ENCODE measurements at regions not wholly inside any gene's neighbourhood (a gene's known extent, or its start where the extent isn't known, plus 50 kb on each side); places are given as distances from the start of the nearest gene placed in this dataset.

GRCh38 chr9:613771-614347, 227.6 kb upstream of the DMRT1 start (continued):
- TF ChIP-seq ATF2 (CRISPR knock-in tag; IDR thresholded peaks at IDR 0.05) (peak; percentile 35; the same call in 1 of the 2 replicates), ZNF3 (CRISPR knock-in tag; IDR thresholded peaks at IDR 0.05) (0 out of 2 replicates have a peak, but pooled peaks have one; percentile 8), CSRNP1 (CRISPR knock-in tag; IDR thresholded peaks at IDR 0.05) (0 out of 2 replicates have a peak, but pooled peaks have one; percentile 26), ZNF292 (CRISPR knock-in tag; IDR thresholded peaks at IDR 0.05; ENCODE audit: borderline replicate concordance, low read depth) (peak; percentile 22; the same call in 1 of the 2 replicates), ZNF800 (CRISPR knock-in tag; IDR thresholded peaks at IDR 0.05) (peak; percentile 62; the same call in 1 of the 2 replicates), RFXAP (CRISPR knock-in tag; IDR thresholded peaks at IDR 0.05; ENCODE audit: borderline replicate concordance) (peak; percentile 65; the same call in 1 of the 2 replicates), MAX (IDR thresholded peaks at IDR 0.05) (peak; percentile 23; the same call in 1 of the 2 replicates), SNAPC2 (CRISPR knock-in tag; IDR thresholded peaks at IDR 0.05) (peak; percentile 30; the same call in 1 of the 2 replicates), SETDB1 (CRISPR knock-in tag; IDR thresholded peaks at IDR 0.05; ENCODE audit: borderline replicate concordance) (no peak), RXRA (CRISPR knock-in tag; IDR thresholded peaks at IDR 0.05) (peak; percentile 53; the same call in 1 of the 2 replicates), ZNF883 (CRISPR knock-in tag; IDR thresholded peaks at IDR 0.05; ENCODE audit: not compliant biosample characterization) (no peak), ZNF652 (CRISPR knock-in tag; IDR thresholded peaks at IDR 0.05; ENCODE audit: borderline replicate concordance, low read depth) (peak; percentile 18; the same call in 1 of the 2 replicates), ZNF782 (CRISPR knock-in tag; IDR thresholded peaks at IDR 0.05; ENCODE audit: borderline replicate concordance) (no peak), IKZF5 (CRISPR knock-in tag; IDR thresholded peaks at IDR 0.05) (peak; percentile 88), SOX6 (IDR thresholded peaks at IDR 0.05) (no peak), SOX6 (CRISPR knock-in tag; IDR thresholded peaks at IDR 0.05) (peak; percentile 85), SMC3 (IDR thresholded peaks at IDR 0.05; ENCODE audit: low read length) (peak; percentile 98), ELF3 (CRISPR knock-in tag; IDR thresholded peaks at IDR 0.05) (peak; percentile 78), ZNF513 (CRISPR knock-in tag; conservative IDR thresholded peaks at IDR 0.05) (no peak)

All from HepG2 (cell line).